GM21576 (cell line): ENCODE measurements at regions not wholly inside any gene's neighbourhood (a gene's known extent, or its start where the extent isn't known, plus 50 kb on each side); places are given as distances from the start of the nearest gene placed in this dataset.
"Not testable (repeated sequence)": the region's sequence is repeated elsewhere in the genome, so short reads cannot be mapped to it uniquely, and the experiment has no call there.

ENCODE experiments used
- ATAC-seq: cut with Tn5 transposase; IDR thresholded peaks from one replicate; pipeline ENCODE4 v1.9.1; 2021; ENCODE audit warnings: mild to moderate bottlenecking, moderate library complexity; ENCODE audit not compliant: unreplicated experiment

- no peak for ATAC-seq
Observed at GRCh38 chr5:57983426-57983825, 476.5 kb downstream of the PLK2 start.

- no peak for ATAC-seq
Observed at GRCh38 chr5:57979671-57980070, 480.2 kb downstream of the PLK2 start.

- ATAC-seq = no peak
Observed at GRCh38 chr5:57976506-57976905, 483.4 kb downstream of the PLK2 start.

GRCh38 chr5:57972099-57972498 lies 487.8 kb downstream of the PLK2 start:
- ATAC-seq = not testable (repeated sequence)

GRCh38 chr5:57960569-57960968 lies 478.0 kb upstream of the ACTBL2 start:
- no peak for ATAC-seq

GRCh38 chr5:57956636-57957035 lies 474.0 kb upstream of the ACTBL2 start:
- ATAC-seq = no peak

GRCh38 chr5:57955511-57955910 lies 472.9 kb upstream of the ACTBL2 start:
- no peak for ATAC-seq

- no peak for ATAC-seq
Observed at GRCh38 chr5:57953792-57954191, 471.2 kb upstream of the ACTBL2 start.

GRCh38 chr5:57950616-57951228 lies 468.1 kb upstream of the ACTBL2 start:
- no peak for ATAC-seq

GRCh38 chr5:57948091-57948490 lies 465.5 kb upstream of the ACTBL2 start:
- ATAC-seq = no peak

- ATAC-seq = no peak
Observed at GRCh38 chr5:57947181-57947580, 464.6 kb upstream of the ACTBL2 start.

- no peak for ATAC-seq
Observed at GRCh38 chr5:57940879-57941278, 458.3 kb upstream of the ACTBL2 start.

GRCh38 chr5:57940236-57940635 lies 457.6 kb upstream of the ACTBL2 start:
- no peak for ATAC-seq

- no peak for ATAC-seq
Observed at GRCh38 chr5:57939771-57940170, 457.2 kb upstream of the ACTBL2 start.

- ATAC-seq = no peak
Observed at GRCh38 chr5:57939335-57939734, 456.7 kb upstream of the ACTBL2 start.

GRCh38 chr5:57938174-57938557 lies 455.6 kb upstream of the ACTBL2 start:
- no peak for ATAC-seq

GRCh38 chr5:57937501-57938173 lies 455.0 kb upstream of the ACTBL2 start:
- no peak for ATAC-seq

- ATAC-seq = no peak
Observed at GRCh38 chr5:57937025-57937424, 454.4 kb upstream of the ACTBL2 start.

GRCh38 chr5:57932761-57933160 lies 450.1 kb upstream of the ACTBL2 start:
- ATAC-seq = no peak

GRCh38 chr5:57931807-57932206 lies 449.2 kb upstream of the ACTBL2 start:
- no peak for ATAC-seq

GRCh38 chr5:57931352-57931751 lies 448.7 kb upstream of the ACTBL2 start:
- ATAC-seq = no peak

GRCh38 chr5:57929271-57929670 lies 446.7 kb upstream of the ACTBL2 start:
- no peak for ATAC-seq

- not testable (repeated sequence) for ATAC-seq
Observed at GRCh38 chr5:57923094-57923493, 440.5 kb upstream of the ACTBL2 start.
